Fibroblast of lung (primary cell): ENCODE measurements at regions not wholly inside any gene's neighbourhood (a gene's known extent, or its start where the extent isn't known, plus 50 kb on each side); places are given as distances from the start of the nearest gene placed in this dataset.

Experiments
- EZH2 ChIP-seq: IDR thresholded peaks from 2 replicates; pipeline ENCODE4 v1.5.1; 2012; ENCODE audit warnings: low read length, control low read depth, mild to moderate bottlenecking; ENCODE audit errors: missing control alignments
- TF ChIP-seq, protein P1 (sequence below), 2 donors: IDR thresholded peaks in 1 of 2; conservative IDR thresholded peaks in 1 of 2; 1 replicate in 1 of 2; 2 replicates in 1 of 2; pipeline ENCODE4 v1.5.1; 2011 to 2012; ENCODE audit warnings: low read length in 2 of 2, control low read depth in 1 of 2, inconsistent platforms in 1 of 2, low read depth in 1 of 2, mild to moderate bottlenecking in 1 of 2

DNA sequence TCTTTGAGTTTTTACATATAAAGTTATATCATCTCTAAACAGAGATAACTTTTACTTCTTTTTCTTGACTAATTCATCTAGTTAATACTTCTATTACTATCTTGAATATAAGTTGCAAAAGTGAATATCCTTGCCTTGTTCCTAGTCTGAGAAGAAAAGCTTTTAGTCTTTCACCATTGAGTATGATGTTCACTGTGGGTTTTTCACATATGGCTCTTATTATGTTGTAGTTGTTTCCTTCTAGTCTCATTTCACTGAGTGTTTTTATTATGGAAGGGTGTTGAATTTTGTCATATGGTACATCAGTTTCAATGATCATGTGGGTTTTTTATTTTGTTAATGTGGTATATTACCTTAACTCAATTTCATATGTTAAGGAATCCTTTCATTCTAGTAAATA is 488.3 kb downstream of the COL12A1 start:
- TF ChIP-seq, protein P1, sequence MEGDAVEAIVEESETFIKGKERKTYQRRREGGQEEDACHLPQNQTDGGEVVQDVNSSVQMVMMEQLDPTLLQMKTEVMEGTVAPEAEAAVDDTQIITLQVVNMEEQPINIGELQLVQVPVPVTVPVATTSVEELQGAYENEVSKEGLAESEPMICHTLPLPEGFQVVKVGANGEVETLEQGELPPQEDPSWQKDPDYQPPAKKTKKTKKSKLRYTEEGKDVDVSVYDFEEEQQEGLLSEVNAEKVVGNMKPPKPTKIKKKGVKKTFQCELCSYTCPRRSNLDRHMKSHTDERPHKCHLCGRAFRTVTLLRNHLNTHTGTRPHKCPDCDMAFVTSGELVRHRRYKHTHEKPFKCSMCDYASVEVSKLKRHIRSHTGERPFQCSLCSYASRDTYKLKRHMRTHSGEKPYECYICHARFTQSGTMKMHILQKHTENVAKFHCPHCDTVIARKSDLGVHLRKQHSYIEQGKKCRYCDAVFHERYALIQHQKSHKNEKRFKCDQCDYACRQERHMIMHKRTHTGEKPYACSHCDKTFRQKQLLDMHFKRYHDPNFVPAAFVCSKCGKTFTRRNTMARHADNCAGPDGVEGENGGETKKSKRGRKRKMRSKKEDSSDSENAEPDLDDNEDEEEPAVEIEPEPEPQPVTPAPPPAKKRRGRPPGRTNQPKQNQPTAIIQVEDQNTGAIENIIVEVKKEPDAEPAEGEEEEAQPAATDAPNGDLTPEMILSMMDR (conservative IDR thresholded peaks at IDR 0.05 in 1 of 2, IDR thresholded peaks at IDR 0.05 in 1 of 2; ENCODE audit: low read depth in 1 of 2, low read length in 2 of 2) = no peak
- no peak for TF ChIP-seq EZH2
